LNCAP (cell line): ENCODE measurements at regions not wholly inside any gene's neighbourhood (a gene's known extent, or its start where the extent isn't known, plus 50 kb on each side); places are given as distances from the start of the nearest gene placed in this dataset.

Experiments
- CTCF ChIP-seq: fragments of 450-650 bp; IDR thresholded peaks from 2 replicates; pipeline ENCODE4 v1.5.1; 2017; ENCODE audit warnings: mild to moderate bottlenecking

- no peak for TF ChIP-seq CTCF
These were observed 142.2 kb downstream of the URB2 start for GRCh38 chr1:229768232-229768631.

- TF ChIP-seq CTCF: no peak
These were observed 143.0 kb downstream of the URB2 start for GRCh38 chr1:229769006-229769405.

GRCh38 chr1:229769809-229770208 is 143.8 kb downstream of the URB2 start:
- no peak for TF ChIP-seq CTCF

- no peak for TF ChIP-seq CTCF
These were observed 152.7 kb downstream of the URB2 start for GRCh38 chr1:229778794-229779193.

GRCh38 chr1:229781453-229781852 is 155.4 kb downstream of the URB2 start:
- TF ChIP-seq CTCF: peak; percentile 53

- no peak for TF ChIP-seq CTCF
These were observed 156.4 kb downstream of the URB2 start for GRCh38 chr1:229782469-229782868.

- no peak for TF ChIP-seq CTCF
These were observed 158.8 kb downstream of the URB2 start for GRCh38 chr1:229784834-229785233.

GRCh38 chr1:229786974-229787610 is 161.0 kb downstream of the URB2 start:
- TF ChIP-seq CTCF: no peak
